ENCODE measurements at regions not wholly inside any gene's neighbourhood (a gene's known extent, or its start where the extent isn't known, plus 50 kb on each side); places are given as distances from the start of the nearest gene placed in this dataset.

DNA sequence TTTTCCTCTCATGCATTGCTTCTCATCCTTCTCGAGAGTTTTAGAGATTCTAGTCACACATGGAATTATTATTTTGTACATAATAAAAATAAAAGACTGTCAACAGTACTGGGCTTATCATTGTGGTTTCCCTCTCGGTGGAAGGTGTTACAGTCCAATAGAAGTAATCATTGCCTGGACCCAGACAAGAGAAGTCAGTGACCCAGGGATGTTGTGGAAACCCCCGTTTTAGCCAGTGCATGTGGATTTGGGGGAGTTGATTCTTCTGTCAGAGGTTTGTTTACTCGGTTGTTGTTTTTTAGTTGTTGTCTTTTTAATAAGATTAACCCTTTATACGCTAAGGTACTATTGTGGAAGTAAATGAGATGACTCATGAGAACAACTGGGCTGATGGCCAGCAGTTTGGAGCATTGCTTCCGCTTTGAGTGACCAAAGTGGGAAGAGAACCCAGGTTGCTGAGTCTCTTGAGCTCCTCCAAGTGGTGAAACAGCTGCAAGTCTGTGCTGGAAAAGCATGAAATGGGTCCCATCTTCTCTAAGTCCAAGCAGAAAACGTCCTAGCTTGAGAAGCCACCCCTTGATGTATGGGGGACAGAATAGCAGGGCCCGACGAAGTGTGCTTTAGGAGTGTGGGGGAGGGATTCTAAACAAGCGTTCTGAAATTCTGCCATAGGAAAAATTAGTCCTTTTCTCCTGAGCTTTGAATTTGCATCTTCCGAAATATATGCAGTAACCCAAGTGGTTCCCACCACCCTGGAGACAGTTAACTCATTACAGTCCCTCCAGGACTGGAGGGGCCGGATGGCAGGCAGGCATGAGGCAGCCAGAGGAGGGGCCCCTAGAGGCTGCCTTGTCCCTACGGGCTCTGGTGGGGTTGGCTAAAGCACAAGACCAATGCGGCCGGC, 61.8 kb upstream of the GPR45 start:
- TF ChIP-seq, protein P1, sequence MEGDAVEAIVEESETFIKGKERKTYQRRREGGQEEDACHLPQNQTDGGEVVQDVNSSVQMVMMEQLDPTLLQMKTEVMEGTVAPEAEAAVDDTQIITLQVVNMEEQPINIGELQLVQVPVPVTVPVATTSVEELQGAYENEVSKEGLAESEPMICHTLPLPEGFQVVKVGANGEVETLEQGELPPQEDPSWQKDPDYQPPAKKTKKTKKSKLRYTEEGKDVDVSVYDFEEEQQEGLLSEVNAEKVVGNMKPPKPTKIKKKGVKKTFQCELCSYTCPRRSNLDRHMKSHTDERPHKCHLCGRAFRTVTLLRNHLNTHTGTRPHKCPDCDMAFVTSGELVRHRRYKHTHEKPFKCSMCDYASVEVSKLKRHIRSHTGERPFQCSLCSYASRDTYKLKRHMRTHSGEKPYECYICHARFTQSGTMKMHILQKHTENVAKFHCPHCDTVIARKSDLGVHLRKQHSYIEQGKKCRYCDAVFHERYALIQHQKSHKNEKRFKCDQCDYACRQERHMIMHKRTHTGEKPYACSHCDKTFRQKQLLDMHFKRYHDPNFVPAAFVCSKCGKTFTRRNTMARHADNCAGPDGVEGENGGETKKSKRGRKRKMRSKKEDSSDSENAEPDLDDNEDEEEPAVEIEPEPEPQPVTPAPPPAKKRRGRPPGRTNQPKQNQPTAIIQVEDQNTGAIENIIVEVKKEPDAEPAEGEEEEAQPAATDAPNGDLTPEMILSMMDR (IDR thresholded peaks at IDR 0.05), result peak in 3 of 6 experiments; percentile 3 to 36 (median 16)
- TF ChIP-seq POLR2A (IDR thresholded peaks at IDR 0.05), result no peak

Measured in Peyer's patch (tissue), 4 donors.